HL-60/S4 treated with retinoic acid at 250 ng/mL for 4 days and 3 days (cell line): ENCODE measurements at regions not wholly inside any gene's neighbourhood (a gene's known extent, or its start where the extent isn't known, plus 50 kb on each side); places are given as distances from the start of the nearest gene placed in this dataset.

Source experiments
- in situ Hi-C: fragments of 300-500 bp; cut with MboI; formaldehyde crosslinking; loops from 2 replicates; pipeline ENCODE4 v1.7.0; 2022; ENCODE audit warnings: low sequenced_read_pairs

GRCh38 chr17:77723909-77724875, 234.3 kb upstream of the TNRC6C start:
- in situ Hi-C loops, result no loop called here

- in situ Hi-C loops, result no loop called here
Measured at GRCh38 chr17:77724876-77725615, 233.5 kb upstream of the TNRC6C start.

DNA sequence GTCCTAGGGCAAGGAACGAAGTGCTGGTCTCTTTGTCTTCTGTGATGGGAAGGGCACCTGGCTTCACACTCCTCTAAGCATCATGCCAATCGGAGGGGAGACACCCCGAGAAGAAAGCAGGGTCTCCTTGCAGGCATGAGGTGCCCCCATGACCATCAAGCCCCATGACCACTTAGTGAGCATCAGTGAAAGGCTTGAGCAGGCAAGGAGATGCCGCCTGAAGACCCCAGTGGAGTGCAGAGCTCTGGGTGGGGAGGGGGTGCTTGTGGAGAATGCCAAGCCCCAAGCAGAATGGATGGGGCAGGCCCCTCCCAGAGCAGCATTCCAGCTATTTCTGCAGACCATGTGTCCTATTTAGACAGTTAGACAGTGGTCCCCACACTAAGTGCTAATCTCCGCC, 232.7 kb upstream of the TNRC6C start:
- in situ Hi-C loops, result no loop called here

DNA sequence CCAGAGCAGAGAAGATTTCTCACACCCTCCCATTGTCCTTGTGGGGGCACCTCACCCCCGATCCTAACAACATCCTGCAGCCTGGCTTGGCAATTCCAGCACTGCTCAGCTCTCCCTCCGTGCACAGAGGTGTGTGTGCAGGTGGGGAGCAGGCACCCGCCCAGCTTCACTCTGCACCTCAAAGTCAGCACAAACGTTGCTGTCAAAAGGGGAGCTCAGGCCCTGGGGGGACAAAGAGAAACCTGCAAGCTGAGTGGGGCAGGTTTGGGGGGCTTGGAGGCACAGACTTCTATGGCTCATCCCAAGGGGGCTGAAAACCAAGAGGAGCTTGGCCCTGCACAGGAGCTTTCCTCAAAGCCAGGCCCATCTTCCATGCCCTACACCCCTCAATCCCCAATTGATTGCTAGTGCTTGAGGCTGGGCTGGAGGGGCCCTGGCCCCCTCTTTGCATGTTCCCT, 231.9 kb upstream of the TNRC6C start:
- in situ Hi-C loops, result no loop called here

- in situ Hi-C loops, result no loop called here
Measured at GRCh38 chr17:77727037-77727615, 231.4 kb upstream of the TNRC6C start.

GRCh38 chr17:77728474-77728795, 230.1 kb upstream of the TNRC6C start:
- in situ Hi-C loops, result no loop called here

DNA sequence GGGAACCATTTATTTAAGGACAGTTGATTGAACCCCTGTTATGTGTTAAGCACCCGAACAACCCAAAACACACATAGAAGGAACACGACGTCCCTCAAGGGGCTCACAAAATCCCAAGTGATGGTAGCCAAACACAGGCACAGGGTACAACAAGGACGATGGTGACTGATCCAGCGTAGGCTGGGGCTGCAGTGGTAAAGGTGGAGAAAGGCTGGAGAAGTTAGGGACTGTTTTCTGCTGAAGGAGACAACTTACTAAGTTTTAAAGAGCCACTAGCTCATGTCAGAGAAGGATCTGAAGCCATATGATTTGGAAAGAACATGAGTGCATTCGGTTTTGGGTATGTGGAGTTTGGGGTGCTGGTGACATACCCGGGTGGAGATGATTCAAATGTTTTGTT, 229.6 kb upstream of the TNRC6C start:
- in situ Hi-C loops, result no loop called here

DNA sequence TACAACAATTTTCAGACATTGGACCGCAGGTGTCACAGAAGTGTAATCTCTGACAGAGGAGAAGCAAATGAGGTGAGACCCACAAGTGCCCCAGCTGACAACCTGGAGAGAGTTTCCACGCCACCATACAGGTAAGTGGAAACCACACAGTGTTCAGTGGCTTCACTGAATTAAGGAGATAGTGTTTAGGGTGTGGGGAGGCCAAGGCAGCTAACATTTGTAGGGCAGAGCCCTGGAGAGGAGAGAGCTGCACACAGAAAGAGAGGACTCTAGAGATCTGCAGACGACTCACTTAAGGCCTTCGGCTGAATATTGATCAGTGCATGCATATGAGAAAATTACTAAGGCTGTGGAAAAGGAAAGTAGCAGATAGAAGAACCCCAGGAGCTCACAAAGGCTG, 228.9 kb upstream of the TNRC6C start:
- in situ Hi-C loops, result no loop called here

DNA sequence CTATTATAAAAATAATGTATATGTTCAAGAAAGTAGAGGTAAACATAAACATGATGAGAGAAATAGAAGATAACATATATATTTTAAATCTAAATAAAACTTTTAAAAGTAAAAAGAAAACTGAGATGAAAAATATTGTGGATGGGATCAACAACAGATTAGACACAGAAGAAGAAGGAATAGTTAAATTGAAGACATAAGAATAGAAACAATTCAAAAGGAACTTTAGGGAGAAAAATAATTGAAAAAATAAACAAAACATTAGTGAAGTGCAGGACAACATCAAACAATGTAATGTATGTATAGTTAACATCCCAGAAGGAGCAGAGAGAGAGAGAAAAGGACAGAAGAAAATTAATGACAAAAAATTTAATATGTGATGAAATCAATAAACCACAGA, 228.1 kb upstream of the TNRC6C start:
- in situ Hi-C loops, result no loop called here

GRCh38 chr17:77733576-77734296, 224.8 kb upstream of the TNRC6C start:
- in situ Hi-C loops, result no loop called here

GRCh38 chr17:77734371-77735080, 224.0 kb upstream of the TNRC6C start:
- in situ Hi-C loops, result no loop called here

DNA sequence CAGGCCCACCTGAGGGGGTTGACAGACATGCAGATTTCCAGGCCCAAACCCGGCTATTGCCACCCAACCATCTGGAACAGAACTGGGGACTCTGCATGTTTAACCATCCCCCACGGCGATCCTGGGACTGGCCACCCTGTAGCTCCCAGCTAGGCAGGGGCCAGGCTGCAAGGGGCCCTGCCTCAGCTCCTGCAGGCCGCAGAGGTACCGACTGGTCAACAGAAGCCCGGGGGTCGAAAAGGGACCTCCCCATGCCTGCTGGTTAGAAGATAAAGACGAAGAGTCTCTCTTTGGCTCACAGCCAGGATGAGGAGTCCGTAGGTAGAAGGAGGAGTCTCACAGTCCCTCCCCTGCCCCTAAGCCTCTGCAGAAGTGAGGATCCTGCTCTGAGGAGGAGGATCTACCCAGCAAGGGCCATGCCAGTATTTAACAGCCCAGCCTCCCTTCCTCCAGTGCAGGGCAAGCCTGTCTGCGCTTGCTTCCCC, 223.4 kb upstream of the TNRC6C start:
- in situ Hi-C loops, result no loop called here

DNA sequence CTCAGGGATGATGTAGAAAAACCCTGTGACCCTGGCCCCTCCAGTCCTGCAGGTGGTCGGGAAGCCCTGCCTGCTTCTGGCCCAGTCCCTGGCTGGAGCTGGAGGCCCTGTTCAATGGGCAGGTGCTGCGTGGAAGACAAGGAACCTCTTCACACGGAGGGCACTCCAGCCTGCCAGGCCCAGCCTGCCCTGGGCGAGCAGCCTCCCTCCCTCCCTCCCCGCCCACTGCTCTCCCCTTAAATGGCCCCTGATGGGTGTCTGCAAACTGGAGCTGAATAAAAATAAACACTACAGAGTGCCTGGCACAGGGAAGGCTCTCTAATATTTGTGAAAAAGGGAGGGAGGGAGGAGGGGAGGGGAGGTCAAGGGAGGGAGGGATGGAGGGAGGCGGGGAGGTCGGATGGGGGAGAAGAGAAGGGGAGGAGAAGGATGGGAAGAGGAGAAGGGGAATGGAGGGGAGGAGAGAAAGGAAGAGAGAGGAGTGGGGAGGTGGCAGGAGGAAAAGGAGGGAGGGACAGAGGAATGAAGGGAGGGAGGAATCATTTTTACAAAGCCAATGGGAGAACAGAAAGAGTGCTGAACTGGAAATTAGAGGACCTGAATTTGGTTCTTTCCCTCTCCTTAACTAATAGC, 222.8 kb upstream of the TNRC6C start:
- in situ Hi-C loops, result no loop called here

DNA sequence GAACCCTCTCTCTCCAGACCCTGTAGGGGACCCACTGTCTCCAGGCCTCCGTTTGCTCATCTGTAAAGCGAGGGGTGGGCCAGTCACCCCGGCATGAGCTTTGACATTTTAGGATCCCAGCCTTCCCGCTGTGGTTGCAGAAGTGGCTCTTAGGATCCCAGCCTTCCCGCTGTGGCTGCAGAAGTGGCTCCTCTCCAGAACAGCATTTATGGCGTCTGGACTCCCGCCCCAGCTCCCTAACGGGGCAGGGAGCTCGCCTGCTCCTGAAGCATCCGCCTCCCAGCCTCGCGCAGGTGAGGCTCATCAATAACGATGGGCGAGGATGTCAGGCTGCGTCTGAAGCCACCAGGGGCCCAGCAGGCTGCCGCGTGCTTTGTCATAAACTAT, 222.3 kb upstream of the TNRC6C start:
- in situ Hi-C loops, result no loop called here

GRCh38 chr17:77736721-77737120, 221.8 kb upstream of the TNRC6C start:
- in situ Hi-C loops, result no loop called here

DNA sequence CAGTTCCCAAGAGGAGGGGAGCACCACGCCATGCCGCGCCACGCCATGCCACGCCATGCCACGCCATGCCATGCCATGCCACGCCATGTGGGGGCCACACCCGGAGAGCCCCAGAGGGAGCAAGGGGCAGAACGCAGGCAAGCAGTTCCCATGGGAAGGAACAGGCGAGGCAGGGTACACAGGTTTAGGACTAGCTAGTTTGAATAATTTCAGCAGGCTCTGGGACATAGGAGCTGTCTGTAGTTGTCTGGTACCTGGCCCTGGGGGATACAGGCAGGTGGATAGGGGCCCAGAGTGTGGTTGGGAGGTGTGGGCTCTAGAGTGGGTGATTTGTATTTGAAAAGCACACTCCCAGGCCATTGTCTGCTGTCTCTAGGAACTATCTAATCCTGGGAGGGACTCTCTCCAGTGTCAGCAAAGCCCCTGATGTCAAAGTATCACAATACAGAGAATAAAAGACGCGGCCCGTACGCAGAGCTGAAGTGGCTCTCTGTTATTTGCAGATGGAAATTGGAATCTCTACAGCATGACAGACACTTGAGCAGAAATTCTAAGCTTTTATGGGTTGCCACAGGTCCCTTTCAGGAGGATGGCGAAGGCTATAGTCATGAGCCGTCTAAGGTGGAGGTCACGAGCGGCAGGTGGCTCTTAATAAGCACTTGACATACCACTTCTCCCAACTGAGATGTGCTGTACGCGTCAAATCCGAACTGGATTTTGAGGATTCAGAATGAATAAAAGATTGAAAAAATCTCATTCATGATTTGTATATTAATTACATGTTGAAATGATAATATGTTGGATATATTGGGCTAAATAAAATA, 220.8 kb upstream of the TNRC6C start:
- in situ Hi-C loops, result no loop called here

GRCh38 chr17:77738751-77739531, 219.6 kb upstream of the TNRC6C start:
- in situ Hi-C loops, result no loop called here

GRCh38 chr17:77740481-77740880, 218.0 kb upstream of the TNRC6C start:
- in situ Hi-C loops, result no loop called here
